Transverse colon (tissue), 4 donors: ENCODE measurements at regions not wholly inside any gene's neighbourhood (a gene's known extent, or its start where the extent isn't known, plus 50 kb on each side); places are given as distances from the start of the nearest gene placed in this dataset.

Experiments used
- DNase-seq: peaks from one replicate; pipeline ENCODE4 v3.0.0-alpha.2; 2019
- H3K27ac ChIP-seq, 4 donors: fragments of 200-600 bp; sonication (generic); 2 replicates each; pipeline ENCODE4 v1.5.1; 2016 to 2018; ENCODE audit warnings: inconsistent platforms in 4 of 4
- H3K27me3 ChIP-seq: fragments of 200-600 bp; sonication (generic); 2 replicates; pipeline ENCODE4 v1.5.1; 2017; ENCODE audit warnings: inconsistent platforms
- H3K36me3 ChIP-seq, 4 donors: fragments of 200-600 bp; sonication (generic); 2 replicates each; pipeline ENCODE4 v1.5.1; 2017 to 2019; ENCODE audit warnings: inconsistent platforms in 4 of 4
- H3K4me1 ChIP-seq, 4 donors: fragments of 200-600 bp; sonication (generic); 2 replicates each; pipeline ENCODE4 v1.5.1; 2017 to 2020; ENCODE audit warnings: inconsistent platforms in 4 of 4
- H3K4me3 ChIP-seq, 4 donors: fragments of 200-600 bp; sonication (generic); 1 replicate in 1 of 4; 2 replicates in 3 of 4; pipeline versions ENCODE4 v1.5.1 to v1.6.1; 2017 to 2019; ENCODE audit warnings: inconsistent platforms in 4 of 4
- H3K9me3 ChIP-seq, 2 donors: fragments of 200-600 bp; sonication (generic); 2 replicates each; pipeline ENCODE4 v1.5.1; 2017 to 2019; ENCODE audit warnings: inconsistent platforms in 2 of 2
- EP300 ChIP-seq: sonication (generic); formaldehyde crosslinking; IDR thresholded peaks from one replicate; pipeline ENCODE4 v1.6.1; 2017; ENCODE audit warnings: antibody characterized with exemption, low read depth
- POLR2A ChIP-seq: fragments of 450-650 bp; IDR thresholded peaks from one replicate; pipeline ENCODE4 v1.6.1; 2016; ENCODE audit warnings: antibody characterized with exemption, mild to moderate bottlenecking, moderate library complexity
- POLR2AphosphoS5 ChIP-seq, 3 donors: sonication (generic); formaldehyde crosslinking; IDR thresholded peaks; one replicate each; pipeline ENCODE4 v1.6.1; 2016; ENCODE audit warnings: antibody characterized with exemption in 3 of 3
- WGBS, 2 donors: methylation state at CpG; one replicate each; pipeline ENCODE4 v1.1.5; 2018; ENCODE audit warnings: low coverage in 1 of 2; 5-methylcytosine and 5-hydroxymethylcytosine counted together
- in situ Hi-C, 4 donors: fragments of 200-750 bp; cut with MboI; loops; one replicate each; pipeline versions ENCODE4 v1.15.0 to v1.15.1; 2017; ENCODE audit warnings: low sequenced_read_pairs in 3 of 4, low pct_ligation_motif_present in 1 of 4, low pct_unique_long_range_greater_than_20kb in 1 of 4
- intact Hi-C: fragments of 100-400 bp; cut with DNase I; formaldehyde crosslinking; loops from one replicate; pipeline ENCODE4 v1.15.1; 2023; ENCODE audit warnings: low total_unique reads
- TF ChIP-seq, protein P1 (sequence below), 5 experiments: fragments of 200-600 bp in 3 of 5; fragments of 450-650 bp in 2 of 5; sonication (generic) in 3 of 5; IDR thresholded peaks; 1 replicate in 2 of 5; 2 replicates in 3 of 5; pipeline ENCODE4 v1.5.1; 2016 to 2017; ENCODE audit warnings: antibody characterized with exemption in 5 of 5, inconsistent platforms in 3 of 5, mild to moderate bottlenecking in 2 of 5, moderate library complexity in 1 of 5

DNA sequence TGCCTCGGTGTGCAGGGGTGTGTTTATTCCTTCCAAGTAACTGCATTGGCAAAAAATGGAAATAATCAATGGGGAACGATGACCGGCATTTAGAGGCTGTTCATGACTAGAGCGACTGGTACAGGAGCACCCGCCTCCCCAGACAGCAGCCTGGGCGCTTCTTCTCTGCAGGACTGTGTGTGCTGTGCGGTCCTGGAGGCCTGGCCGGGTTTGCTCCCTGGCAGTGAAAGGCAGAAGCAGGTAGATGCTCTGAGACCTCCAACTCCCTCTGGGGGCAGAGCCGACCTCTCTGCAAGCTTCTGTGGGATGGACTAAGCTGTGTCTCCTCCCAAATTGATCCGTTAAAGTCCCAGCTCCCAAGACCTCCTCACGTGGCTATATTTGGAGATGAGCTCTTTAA lies 59.2 kb upstream of the ACTRT2 start:
- Histone ChIP-seq H3K27me3 (peaks cover under 1% of the 10 kb centered on the region), H3K9me3 (peaks cover 13 to 14% of the 10 kb centered on the region in 2 donors), H3K27ac (no peak overlapping the region), H3K4me1 (no peaks in the 10 kb centered on the region), H3K4me3 (no peak overlapping the region), H3K36me3 (no peaks in the 10 kb centered on the region)
- intact Hi-C loops (no loop called here), in situ Hi-C loops (no loop called here)
- DNase-seq: no peak
- WGBS, 2 donors: 76% methylated on average over 11 of the region's 11 CpGs; no CpG with 5 or more reads in 1 of the 2 donors
- TF ChIP-seq, protein P1, sequence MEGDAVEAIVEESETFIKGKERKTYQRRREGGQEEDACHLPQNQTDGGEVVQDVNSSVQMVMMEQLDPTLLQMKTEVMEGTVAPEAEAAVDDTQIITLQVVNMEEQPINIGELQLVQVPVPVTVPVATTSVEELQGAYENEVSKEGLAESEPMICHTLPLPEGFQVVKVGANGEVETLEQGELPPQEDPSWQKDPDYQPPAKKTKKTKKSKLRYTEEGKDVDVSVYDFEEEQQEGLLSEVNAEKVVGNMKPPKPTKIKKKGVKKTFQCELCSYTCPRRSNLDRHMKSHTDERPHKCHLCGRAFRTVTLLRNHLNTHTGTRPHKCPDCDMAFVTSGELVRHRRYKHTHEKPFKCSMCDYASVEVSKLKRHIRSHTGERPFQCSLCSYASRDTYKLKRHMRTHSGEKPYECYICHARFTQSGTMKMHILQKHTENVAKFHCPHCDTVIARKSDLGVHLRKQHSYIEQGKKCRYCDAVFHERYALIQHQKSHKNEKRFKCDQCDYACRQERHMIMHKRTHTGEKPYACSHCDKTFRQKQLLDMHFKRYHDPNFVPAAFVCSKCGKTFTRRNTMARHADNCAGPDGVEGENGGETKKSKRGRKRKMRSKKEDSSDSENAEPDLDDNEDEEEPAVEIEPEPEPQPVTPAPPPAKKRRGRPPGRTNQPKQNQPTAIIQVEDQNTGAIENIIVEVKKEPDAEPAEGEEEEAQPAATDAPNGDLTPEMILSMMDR (IDR thresholded peaks at IDR 0.05): no peak
- no peak for TF ChIP-seq EP300
- no peak for TF ChIP-seq POLR2AphosphoS5 (IDR thresholded peaks at IDR 0.05)
- no peak for TF ChIP-seq POLR2A

DNA sequence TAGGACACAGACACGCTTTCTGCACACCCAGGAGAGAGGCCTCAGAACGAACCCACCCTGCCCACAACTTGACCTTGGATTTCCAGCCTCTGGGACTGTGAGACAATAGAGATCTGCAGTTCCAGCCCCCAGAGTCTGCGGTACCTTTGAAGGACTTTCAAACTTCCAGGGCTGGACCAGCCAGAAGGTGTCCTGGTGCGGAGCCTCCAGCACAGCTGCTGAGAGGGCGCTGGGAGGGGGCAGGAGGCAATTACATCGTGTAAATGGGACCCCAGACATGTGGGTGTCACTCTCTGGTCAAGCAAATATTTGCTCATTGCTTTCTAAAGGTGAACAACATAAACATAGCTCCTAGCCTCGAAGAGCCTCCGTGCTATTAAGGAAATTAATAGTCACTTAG lies 58.7 kb upstream of the ACTRT2 start:
- no peaks in the 10 kb centered on the region for H3K36me3 ChIP-seq
- intact Hi-C loops: no loop called here
- 48 to 60% methylated on average over 1 to 8 of the region's 8 CpGs for WGBS, 2 donors
- H3K9me3 ChIP-seq: peaks cover 9% of the 10 kb centered on the region in 2 donors
- no peak overlapping the region for H3K27ac ChIP-seq
- TF ChIP-seq EP300 (no peak), POLR2AphosphoS5 (IDR thresholded peaks at IDR 0.05) (no peak), POLR2A (no peak)
- TF ChIP-seq, protein P1 (IDR thresholded peaks at IDR 0.05): no peak
- peaks cover 6% of the 10 kb centered on the region for H3K27me3 ChIP-seq
- no peak for DNase-seq
- H3K4me1 ChIP-seq: no peaks in the 10 kb centered on the region
- in situ Hi-C loops: no loop called here
- no peak overlapping the region for H3K4me3 ChIP-seq

DNA sequence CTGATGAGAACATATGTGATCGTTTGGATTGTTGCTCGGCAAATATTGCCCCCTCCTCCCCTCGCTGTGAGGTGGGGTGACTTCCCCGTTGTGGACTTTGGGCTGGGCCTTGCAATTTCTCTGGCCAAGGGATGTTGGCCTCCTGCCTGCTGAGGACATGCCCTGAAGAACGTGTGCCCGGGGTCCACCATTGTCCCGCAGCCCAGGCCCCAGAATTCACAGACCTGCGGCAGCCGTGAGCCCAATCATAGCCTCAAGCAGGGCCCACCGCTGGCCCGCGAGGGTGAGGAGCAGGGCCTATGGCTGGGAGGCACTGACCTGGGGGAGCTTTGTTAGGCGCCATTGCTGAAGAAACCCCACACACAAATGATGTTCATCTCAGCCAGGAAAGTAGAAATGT lies 58.3 kb upstream of the ACTRT2 start:
- Histone ChIP-seq H3K4me3 (no peak overlapping the region), H3K9me3 (peaks cover 5% of the 10 kb centered on the region in 2 donors), H3K27ac (no peak overlapping the region), H3K4me1 (no peaks in the 10 kb centered on the region), H3K36me3 (no peaks in the 10 kb centered on the region), H3K27me3 (peaks cover 10% of the 10 kb centered on the region)
- intact Hi-C loops (no loop called here), in situ Hi-C loops (no loop called here)
- no peak for DNase-seq
- TF ChIP-seq, protein P1 (IDR thresholded peaks at IDR 0.05): no peak
- TF ChIP-seq POLR2A (no peak), EP300 (no peak), POLR2AphosphoS5 (IDR thresholded peaks at IDR 0.05) (no peak)
- WGBS, 2 donors: 77% methylated on average over 13 of the region's 13 CpGs; no CpG with 5 or more reads in 1 of the 2 donors

DNA sequence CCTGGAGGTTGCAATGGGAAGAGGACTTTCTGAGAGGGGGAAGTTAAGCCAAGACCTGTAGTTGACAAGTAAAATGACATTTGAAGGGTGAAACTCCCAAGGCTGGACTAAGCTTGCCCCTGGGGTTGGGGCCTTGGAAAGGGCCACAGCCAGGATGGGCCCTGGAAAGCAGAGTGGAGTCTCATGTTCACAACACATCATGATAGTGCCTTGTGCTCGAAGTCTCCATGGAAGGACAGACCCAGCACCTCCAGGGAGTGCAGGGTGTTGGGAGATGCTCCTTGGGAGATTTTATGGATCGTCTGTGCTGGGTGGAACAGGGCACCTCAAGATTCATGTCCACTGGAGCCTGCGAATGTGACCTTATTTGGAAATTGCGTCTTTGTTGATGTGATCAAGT lies 55.6 kb upstream of the ACTRT2 start:
- TF ChIP-seq, protein P1 (IDR thresholded peaks at IDR 0.05): no peak
- no peak for TF ChIP-seq POLR2AphosphoS5 (IDR thresholded peaks at IDR 0.05)
- no peak for TF ChIP-seq POLR2A
- TF ChIP-seq EP300: no peak
- no peak for DNase-seq
- Histone ChIP-seq H3K27me3 (peaks cover 23% of the 10 kb centered on the region), H3K4me1 (no peaks in the 10 kb centered on the region), H3K27ac (no peak overlapping the region), H3K9me3 (no peaks in the 10 kb centered on the region), H3K4me3 (no peak overlapping the region), H3K36me3 (no peaks in the 10 kb centered on the region)
- in situ Hi-C loops (no loop called here), intact Hi-C loops (no loop called here)
- 40 to 89% methylated on average over 1 to 4 of the region's 4 CpGs for WGBS, 2 donors
